Activated T-cell treated with anti-CD3 and anti-CD28 coated beads, Interleukin-2, amount 50 U/mL, for 48 hours (primary cell): ENCODE measurements at regions not wholly inside any gene's neighbourhood (a gene's known extent, or its start where the extent isn't known, plus 50 kb on each side); places are given as distances from the start of the nearest gene placed in this dataset.
"Not testable (repeated sequence)": the region's sequence is repeated elsewhere in the genome, so short reads cannot be mapped to it uniquely, and the experiment has no call there.

Experiments
- DNase-seq, 2 experiments: peaks; one replicate each; pipeline ENCODE4 v3.0.0-alpha.2; 2020

- no peak for DNase-seq
Observed at GRCh38 chr2:39487398-39488250, 50.5 kb upstream of the MAP4K3 start.

- no peak for DNase-seq
Observed at GRCh38 chr2:39488450-39488849, 51.4 kb upstream of the MAP4K3 start.

DNA sequence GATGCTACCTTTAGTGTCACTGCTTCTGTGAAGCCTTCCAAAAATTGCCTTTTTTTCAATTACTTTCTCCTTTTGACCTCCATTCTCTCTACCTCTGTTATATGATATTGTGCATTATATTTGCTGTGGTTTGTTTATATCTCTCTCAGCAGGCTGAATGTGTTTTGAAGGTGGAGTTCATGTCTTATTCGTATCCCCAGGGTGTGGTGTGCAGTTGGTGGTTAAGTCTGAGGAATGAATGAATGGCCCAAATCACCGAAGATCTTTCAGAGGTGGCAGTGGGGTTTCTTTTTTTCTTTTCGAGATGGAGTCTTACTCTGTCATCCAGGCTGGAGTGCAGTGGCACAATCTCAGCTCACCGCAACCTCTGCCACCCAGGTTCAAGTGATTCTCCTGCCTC is 53.5 kb upstream of the MAP4K3 start:
- DNase-seq = no peak

DNA sequence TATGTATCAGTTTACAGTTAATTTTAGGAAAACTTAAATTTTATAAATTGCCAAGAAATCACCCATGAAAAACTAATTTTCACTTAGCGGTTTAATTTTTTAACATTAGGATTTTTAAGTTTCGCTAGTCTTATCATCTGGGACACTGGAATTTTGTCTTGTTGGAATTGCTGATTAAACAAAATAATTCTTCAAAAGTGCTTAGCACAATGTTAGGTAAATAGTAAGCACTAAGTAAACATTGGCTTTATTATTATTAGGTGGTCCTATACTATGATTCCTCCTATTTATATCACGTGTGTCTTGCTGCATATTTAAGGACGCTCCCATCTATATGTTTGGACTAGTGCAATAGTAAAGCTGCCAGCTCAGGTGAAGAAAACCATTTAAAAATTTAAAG is 54.6 kb upstream of the MAP4K3 start:
- no peak for DNase-seq

GRCh38 chr2:39492095-39492590 is 55.1 kb upstream of the MAP4K3 start:
- no peak for DNase-seq

DNA sequence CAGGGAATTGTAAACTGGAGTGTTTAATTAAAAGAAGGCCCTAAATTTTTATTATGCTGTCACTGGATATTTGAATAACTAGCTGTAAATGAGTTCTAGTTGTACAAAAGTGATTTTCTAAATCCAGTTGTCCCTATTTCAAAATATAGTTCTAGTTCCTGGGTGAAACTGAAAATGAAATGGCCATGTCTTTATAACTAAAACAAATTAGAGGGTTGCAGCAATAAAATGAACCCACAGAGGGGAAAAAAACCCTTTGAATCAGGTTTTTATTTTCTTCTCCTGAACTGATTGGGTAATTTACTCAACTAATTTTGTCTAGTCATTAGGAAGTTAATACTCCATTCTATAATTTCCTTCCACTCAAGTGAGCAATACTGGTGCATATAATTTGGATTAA is 55.6 kb upstream of the MAP4K3 start:
- no peak for DNase-seq

- DNase-seq = peak in 1 of 2 experiments; percentile 30
Observed at GRCh38 chr2:39494784-39495251, 57.7 kb upstream of the MAP4K3 start.

- no peak for DNase-seq
Observed at GRCh38 chr2:39497082-39497801, 60.2 kb upstream of the MAP4K3 start.

- not testable (repeated sequence) for DNase-seq
Observed at GRCh38 chr2:39498176-39498575, 61.1 kb upstream of the MAP4K3 start.

- no peak for DNase-seq
Observed at GRCh38 chr2:39498786-39499185, 61.7 kb upstream of the MAP4K3 start.

DNA sequence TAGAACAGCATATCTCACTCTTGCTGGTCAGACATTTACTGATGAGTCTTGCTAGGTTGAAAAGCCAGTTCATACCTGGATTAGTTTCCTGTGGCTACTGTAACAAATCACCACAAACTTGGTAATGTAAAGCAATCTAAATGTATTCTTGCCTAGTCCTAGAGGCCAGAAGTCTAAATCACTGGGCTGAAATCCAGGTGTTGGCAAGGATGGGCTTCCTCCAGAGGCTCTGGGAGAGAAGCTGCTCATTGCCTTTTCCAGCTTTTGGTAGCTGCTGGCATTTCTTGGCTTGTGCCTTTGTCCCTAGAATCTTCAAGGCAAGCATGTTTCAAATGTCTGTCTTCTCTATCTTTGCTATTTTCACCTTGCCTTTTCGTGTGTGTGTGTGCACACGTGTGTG is 62.3 kb upstream of the MAP4K3 start:
- no peak for DNase-seq

DNA sequence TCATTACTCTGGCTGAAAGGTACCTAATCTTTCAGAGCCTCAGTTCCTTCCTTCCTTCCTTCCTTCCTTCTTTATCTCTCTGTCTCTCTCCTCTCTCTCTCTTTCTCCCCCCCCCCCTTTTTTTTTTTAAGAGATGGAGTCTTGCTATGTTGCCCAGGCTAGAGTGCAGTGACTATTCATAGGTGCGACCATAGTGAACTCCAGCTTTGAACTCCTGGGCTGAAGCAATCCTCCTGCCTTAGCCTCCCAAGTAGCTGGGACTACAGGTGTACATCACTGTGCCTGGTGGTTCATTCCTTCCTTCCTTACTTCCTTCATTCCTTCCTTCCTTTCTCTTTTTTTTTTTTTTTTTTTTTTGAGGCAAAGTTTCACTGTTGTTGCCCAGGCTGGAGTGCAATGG is 64.3 kb upstream of the MAP4K3 start:
- DNase-seq = no peak

DNA sequence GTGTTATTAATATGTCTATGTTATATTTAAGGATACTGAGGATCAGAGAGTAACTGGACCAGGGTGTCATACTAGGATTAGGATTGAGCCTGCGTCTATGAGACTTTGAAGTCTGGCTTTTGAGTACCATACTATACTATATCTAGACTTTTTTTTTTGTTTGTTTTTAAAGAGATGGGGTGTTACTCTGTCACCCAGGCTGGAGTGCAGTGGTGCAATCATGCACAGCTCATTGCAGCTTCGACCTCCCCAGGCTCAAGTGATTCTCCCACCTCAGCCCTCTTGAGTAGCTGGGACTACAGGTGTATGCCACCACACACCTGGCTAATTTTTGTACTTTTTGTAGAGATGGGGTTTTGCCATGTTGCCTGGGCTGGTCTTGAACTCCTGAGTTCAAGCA is 66.2 kb upstream of the MAP4K3 start:
- DNase-seq = no peak

DNA sequence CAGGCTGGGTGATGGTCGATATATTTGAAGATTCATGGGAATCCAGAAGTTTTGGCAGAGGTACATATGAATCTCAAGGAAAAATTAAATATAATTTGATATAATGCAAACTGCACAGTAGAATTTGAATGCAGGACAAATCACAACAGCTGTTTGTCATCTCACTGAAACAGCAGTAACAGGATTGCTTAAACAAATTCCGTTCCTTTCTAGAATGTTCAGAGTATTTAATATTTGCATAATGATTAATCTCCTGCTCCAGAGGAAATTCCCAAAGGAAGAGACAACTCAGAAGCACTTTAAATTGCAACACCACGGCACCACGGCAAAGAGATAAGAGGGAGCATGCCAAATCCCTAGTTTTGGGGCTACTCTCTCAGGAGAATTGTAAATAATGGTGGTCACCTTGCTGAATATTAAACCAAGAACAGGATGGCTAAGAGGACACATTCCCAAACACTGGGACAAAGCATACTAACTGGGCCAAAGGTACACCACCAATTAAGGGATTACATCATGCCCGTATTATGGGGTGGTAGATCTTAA is 67.8 kb upstream of the MAP4K3 start:
- DNase-seq = no peak

GRCh38 chr2:39506215-39506614 is 69.1 kb upstream of the MAP4K3 start:
- DNase-seq = no peak

DNA sequence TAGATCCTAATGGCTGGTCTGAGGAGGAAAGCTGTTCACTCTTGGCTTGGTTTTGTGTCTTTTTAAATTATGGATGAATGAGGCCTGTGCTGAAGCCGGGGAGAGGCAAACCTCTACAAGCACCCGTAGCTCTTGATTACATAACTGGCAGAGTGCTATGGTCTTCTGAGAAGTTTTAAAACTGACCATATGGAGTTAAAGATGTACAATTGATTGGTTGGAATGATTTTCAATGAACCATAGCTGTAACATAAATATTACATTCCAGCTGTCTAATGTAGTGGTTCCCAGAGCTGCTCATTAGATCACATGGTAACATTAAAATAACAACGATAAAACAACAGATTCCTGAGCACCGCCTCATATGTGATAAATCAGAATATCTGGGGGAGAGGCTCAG is 71.1 kb upstream of the MAP4K3 start:
- no peak for DNase-seq

DNA sequence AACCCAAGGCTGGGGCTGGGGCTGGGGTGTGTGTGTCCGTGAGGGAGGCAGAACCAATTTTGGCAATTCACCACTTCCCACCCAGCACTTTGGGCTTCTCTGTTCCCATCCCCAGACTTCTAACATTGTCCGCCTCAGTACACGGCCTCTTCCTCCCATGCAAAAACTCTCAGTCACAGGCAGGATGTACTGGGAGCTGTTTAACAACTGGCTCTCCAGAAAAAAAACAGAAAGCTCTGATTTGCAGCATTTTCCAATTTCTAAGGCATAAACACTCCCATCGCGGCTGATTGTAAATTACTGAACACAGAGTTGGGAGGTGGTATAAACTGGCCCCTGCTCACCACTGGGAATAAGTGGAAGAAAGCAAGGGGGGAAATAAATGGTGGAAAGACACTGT is 73.1 kb upstream of the MAP4K3 start:
- DNase-seq = no peak

GRCh38 chr2:39511219-39511604 is 74.1 kb upstream of the MAP4K3 start:
- DNase-seq = no peak

GRCh38 chr2:39511605-39512433 is 74.7 kb upstream of the MAP4K3 start:
- no peak for DNase-seq

- DNase-seq = peak in 1 of 2 experiments; percentile 26
Observed at GRCh38 chr2:39512434-39512935, 75.4 kb upstream of the MAP4K3 start.

DNA sequence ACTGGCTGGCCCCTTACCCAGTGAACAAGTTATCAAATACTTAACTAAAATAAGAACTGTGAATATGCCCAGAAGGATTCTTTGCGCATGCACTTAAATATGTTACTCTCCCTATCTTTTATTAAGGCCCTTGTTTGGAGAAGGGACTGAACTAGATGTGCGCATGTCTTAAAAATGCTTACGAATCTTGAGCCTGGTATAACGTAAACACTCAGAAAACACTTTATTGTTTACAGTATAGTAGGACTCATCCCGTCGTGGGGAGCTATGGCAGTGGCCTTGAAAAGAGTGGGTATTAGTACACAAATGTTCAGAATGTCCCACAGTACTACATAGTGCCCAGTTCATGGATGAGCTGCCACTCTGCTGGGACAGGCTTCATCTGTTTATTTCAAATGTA is 75.9 kb upstream of the MAP4K3 start:
- no peak for DNase-seq

GRCh38 chr2:39513641-39514094 is 76.6 kb upstream of the MAP4K3 start:
- peak; percentile 77 to 79 for DNase-seq

DNA sequence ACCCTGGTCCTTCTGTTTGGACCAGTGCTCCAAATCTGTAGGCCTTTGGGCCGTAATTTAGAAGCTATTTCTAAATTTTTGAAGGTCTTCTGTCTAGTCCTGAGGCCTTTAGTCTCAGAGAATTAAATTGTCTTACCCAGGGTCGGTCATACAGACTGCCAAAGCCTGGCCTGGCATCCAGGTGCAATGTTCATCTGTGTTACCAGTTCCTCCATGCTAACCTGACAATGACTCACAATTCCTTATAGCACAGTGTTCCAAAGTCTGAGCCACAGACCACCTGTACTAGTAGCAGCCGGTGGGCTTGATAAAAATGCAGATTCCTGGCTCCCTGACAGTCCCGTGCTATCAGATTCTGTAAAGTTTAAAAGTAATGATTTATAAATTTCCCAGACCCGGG is 77.7 kb upstream of the MAP4K3 start:
- no peak for DNase-seq
